ENCODE measurements at regions not wholly inside any gene's neighbourhood (a gene's known extent, or its start where the extent isn't known, plus 50 kb on each side); places are given as distances from the start of the nearest gene placed in this dataset.

- DNase-seq = no peak
Measured at GRCh38 chr15:94535298-94536048, 304.1 kb downstream of the MCTP2 start.

GRCh38 chr15:94536549-94536948 lies 305.2 kb downstream of the MCTP2 start:
- DNase-seq = no peak

GRCh38 chr15:94538280-94538679 lies 306.9 kb downstream of the MCTP2 start:
- no peak for DNase-seq

GRCh38 chr15:94542391-94542790 lies 311.0 kb downstream of the MCTP2 start:
- no peak for DNase-seq

GRCh38 chr15:94546808-94547207 lies 315.4 kb downstream of the MCTP2 start:
- DNase-seq = no peak

GRCh38 chr15:94547711-94548110 lies 316.4 kb downstream of the MCTP2 start:
- DNase-seq = no peak

GRCh38 chr15:94555841-94556519 lies 324.6 kb downstream of the MCTP2 start:
- no peak for DNase-seq

- DNase-seq = no peak
Measured at GRCh38 chr15:94561036-94561689, 329.8 kb downstream of the MCTP2 start.

- DNase-seq = no peak
Measured at GRCh38 chr15:94563456-94563855, 332.1 kb downstream of the MCTP2 start.

- peak; percentile 7 for DNase-seq
Measured at GRCh38 chr15:94576889-94577533, 345.6 kb downstream of the MCTP2 start.

GRCh38 chr15:94579286-94579685 lies 347.9 kb downstream of the MCTP2 start:
- DNase-seq = no peak

GRCh38 chr15:94580211-94580885 lies 349.0 kb downstream of the MCTP2 start:
- DNase-seq = no peak

GRCh38 chr15:94582368-94582767 lies 351.0 kb downstream of the MCTP2 start:
- DNase-seq = no peak

- DNase-seq = peak; percentile 35
Measured at GRCh38 chr15:94584833-94585244, 353.5 kb downstream of the MCTP2 start.

GRCh38 chr15:94586099-94586498 lies 354.7 kb downstream of the MCTP2 start:
- no peak for DNase-seq

GRCh38 chr15:94587113-94587512 lies 355.8 kb downstream of the MCTP2 start:
- DNase-seq = no peak

- DNase-seq = no peak
Measured at GRCh38 chr15:94588993-94589392, 357.6 kb downstream of the MCTP2 start.

GRCh38 chr15:94592495-94592894 lies 361.1 kb downstream of the MCTP2 start:
- DNase-seq = no peak

- DNase-seq = no peak
Measured at GRCh38 chr15:94596707-94597106, 365.3 kb downstream of the MCTP2 start.

- DNase-seq = no peak
Measured at GRCh38 chr15:94600505-94600904, 369.1 kb downstream of the MCTP2 start.

GRCh38 chr15:94602754-94603470 lies 371.6 kb downstream of the MCTP2 start:
- no peak for DNase-seq

- DNase-seq = no peak
Measured at GRCh38 chr15:94606286-94606685, 374.9 kb downstream of the MCTP2 start.

All from stimulated activated naive CD4-positive, alpha-beta T cell treated with Interleukin-2 at 50 U/mL for 16 hours (primary cell).